DOHH2 (cell line): ENCODE measurements at regions not wholly inside any gene's neighbourhood (a gene's known extent, or its start where the extent isn't known, plus 50 kb on each side); places are given as distances from the start of the nearest gene placed in this dataset.

Experiments
- H3F3A ChIP-seq: fragments of 200-600 bp; sonication (generic), shearing (Covaris generic); 2 replicates; pipeline ENCODE4 v1.6.0; 2016; ENCODE audit warnings: antibody characterized with exemption, mild to moderate bottlenecking; ENCODE audit not compliant: control insufficient read depth, insufficient read depth
- H3K27ac ChIP-seq: fragments of 200-600 bp; sonication (generic); 2 replicates; pipeline ENCODE4 v1.5.1; 2014; ENCODE audit warnings: low read depth, mild to moderate bottlenecking, low read length, moderate library complexity
- H3K27me3 ChIP-seq: fragments of 200-600 bp; sonication (generic); 2 replicates; pipeline ENCODE4 v1.6.1; 2014; ENCODE audit warnings: mild to moderate bottlenecking, low read length, mixed read lengths; ENCODE audit not compliant: control insufficient read depth
- H3K36me3 ChIP-seq: fragments of 200-600 bp; sonication (generic); 2 replicates; pipeline ENCODE4 v1.6.1; 2014; ENCODE audit warnings: mild to moderate bottlenecking, low read length, moderate library complexity, mixed read lengths; ENCODE audit not compliant: control insufficient read depth
- H3K4me1 ChIP-seq: fragments of 200-600 bp; sonication (generic); 2 replicates; pipeline ENCODE4 v1.6.1; 2014; ENCODE audit warnings: mild to moderate bottlenecking, low read length, mixed read lengths; ENCODE audit not compliant: control insufficient read depth
- H3K4me2 ChIP-seq: fragments of 200-600 bp; sonication (generic); 2 replicates; pipeline ENCODE4 v1.6.0; 2014; ENCODE audit warnings: mild to moderate bottlenecking, low read length, moderate library complexity
- H3K4me3 ChIP-seq: fragments of 200-600 bp; sonication (generic); 2 replicates; pipeline ENCODE4 v1.5.1; 2014; ENCODE audit warnings: mild to moderate bottlenecking, low read length, mixed read lengths
- H3K79me2 ChIP-seq: fragments of 200-600 bp; sonication (generic); 2 replicates; pipeline ENCODE4 v1.6.1; 2014; ENCODE audit warnings: mild to moderate bottlenecking, low read length, mixed read lengths; ENCODE audit not compliant: control insufficient read depth
- H3K9me2 ChIP-seq: fragments of 200-600 bp; sonication (generic); replicated peaks from 2 replicates; pipeline ENCODE4 v1.6.1; 2014; ENCODE audit warnings: mild to moderate bottlenecking, low read length, mixed read lengths; ENCODE audit not compliant: control insufficient read depth
- H3K9me3 ChIP-seq: fragments of 200-600 bp; sonication (generic); 2 replicates; pipeline ENCODE4 v1.6.1; 2014; ENCODE audit warnings: antibody characterized with exemption, low read length, mixed read lengths; ENCODE audit not compliant: control insufficient read depth, insufficient read depth
- H4K20me1 ChIP-seq: fragments of 200-600 bp; sonication (generic); 2 replicates; pipeline ENCODE4 v1.6.0; 2014; ENCODE audit warnings: low read depth, mild to moderate bottlenecking, antibody characterized with exemption, low read length, moderate library complexity; ENCODE audit not compliant: control insufficient read depth, insufficient read depth
- CTCF ChIP-seq: fragments of 200-600 bp; sonication (generic); IDR thresholded peaks from one replicate; pipeline ENCODE4 v1.5.1; 2014; ENCODE audit warnings: antibody characterized with exemption, mild to moderate bottlenecking, low read depth, low read length; ENCODE audit not compliant: poor library complexity, severe bottlenecking
- EZH2phosphoT487 ChIP-seq: fragments of 200-600 bp; sonication (generic); IDR thresholded peaks from 2 replicates; pipeline ENCODE4 v1.6.1; 2017; ENCODE audit warnings: borderline replicate concordance, mild to moderate bottlenecking, antibody characterized with exemption, low read length, moderate library complexity, mixed read lengths

- Histone ChIP-seq H3K9me2 (no peaks in the 10 kb centered on the region), H4K20me1 (no peaks in the 10 kb centered on the region), H3F3A (no peaks in the 10 kb centered on the region), H3K4me2 (no peak overlapping the region), H3K9me3 (no peaks in the 10 kb centered on the region), H3K27ac (no peak overlapping the region), H3K79me2 (no peaks in the 10 kb centered on the region), H3K27me3 (no peaks in the 10 kb centered on the region), H3K4me3 (no peak overlapping the region), H3K36me3 (no peaks in the 10 kb centered on the region), H3K4me1 (no peaks in the 10 kb centered on the region)
- TF ChIP-seq CTCF (no peak), EZH2phosphoT487 (no peak)
Measured at GRCh38 chr4:133694416-133694815, 507.2 kb downstream of the PABPC4L start.

- Histone ChIP-seq H3K27me3 (no peaks in the 10 kb centered on the region), H3K9me2 (no peaks in the 10 kb centered on the region), H3K27ac (no peak overlapping the region), H3K4me3 (no peak overlapping the region), H4K20me1 (no peaks in the 10 kb centered on the region), H3F3A (no peaks in the 10 kb centered on the region), H3K4me1 (no peaks in the 10 kb centered on the region), H3K79me2 (no peaks in the 10 kb centered on the region), H3K4me2 (no peak overlapping the region), H3K9me3 (peaks cover 3% of the 10 kb centered on the region; the same call in 1 of the 2 replicates), H3K36me3 (no peaks in the 10 kb centered on the region)
- TF ChIP-seq CTCF (no peak), EZH2phosphoT487 (no peak)
Measured at GRCh38 chr4:133683967-133684366, 517.6 kb downstream of the PABPC4L start.

GRCh38 chr4:133668061-133668851, 519.2 kb downstream of the PCDH10 start:
- Histone ChIP-seq H3K4me2 (no peak overlapping the region), H3K4me3 (no peak overlapping the region), H3K79me2 (no peaks in the 10 kb centered on the region), H3K4me1 (no peaks in the 10 kb centered on the region), H4K20me1 (no peaks in the 10 kb centered on the region), H3F3A (no peaks in the 10 kb centered on the region), H3K27me3 (no peaks in the 10 kb centered on the region), H3K9me2 (no peaks in the 10 kb centered on the region), H3K27ac (no peak overlapping the region), H3K9me3 (no peaks in the 10 kb centered on the region), H3K36me3 (no peaks in the 10 kb centered on the region)
- no peak for TF ChIP-seq CTCF
- no peak for TF ChIP-seq EZH2phosphoT487
